ENCODE measurements at regions not wholly inside any gene's neighbourhood (a gene's known extent, or its start where the extent isn't known, plus 50 kb on each side); places are given as distances from the start of the nearest gene placed in this dataset.

- H3K27ac ChIP-seq (ENCODE audit: low read depth in 1 of 2, low read length in 1 of 2), result no peak overlapping the region
- no peaks in the 10 kb centered on the region for H3K36me3 ChIP-seq (ENCODE audit: control insufficient read depth in 2 of 2, insufficient read depth in 2 of 2, low read length in 1 of 2)
- H3K4me3 ChIP-seq (ENCODE audit: low read length in 2 of 2), result no peak overlapping the region
- no peaks in the 10 kb centered on the region for H3K27me3 ChIP-seq (ENCODE audit: control insufficient read depth in 2 of 2, insufficient read depth in 1 of 2, low read length in 1 of 2)
- H3K4me1 ChIP-seq (ENCODE audit: control insufficient read depth in 2 of 2, insufficient read depth in 2 of 2, low read length in 2 of 2), result no peaks in the 10 kb centered on the region
- peaks cover 2 to 3% of the 10 kb centered on the region in 2 donors for H3K9me3 ChIP-seq (ENCODE audit: control insufficient read depth in 2 of 2, insufficient read depth in 1 of 2, low read length in 1 of 2)
- no peak for DNase-seq (ENCODE audit: low read depth in 6 of 9, low spot score in 9 of 9)
- WGBS, result 98% methylated on average over 3 of the region's 3 CpGs
Measured at GRCh38 chr16:35686595-35686994, 2227.2 kb downstream of the TP53TG3F start.

- no peaks in the 10 kb centered on the region for H3K36me3 ChIP-seq (ENCODE audit: control insufficient read depth in 2 of 2, insufficient read depth in 2 of 2, low read length in 1 of 2)
- no peak for DNase-seq (ENCODE audit: low read depth in 6 of 9, low spot score in 9 of 9)
- H3K4me1 ChIP-seq (ENCODE audit: control insufficient read depth in 2 of 2, insufficient read depth in 2 of 2, low read length in 2 of 2), result no peaks in the 10 kb centered on the region
- no peak overlapping the region for H3K4me3 ChIP-seq (ENCODE audit: low read length in 2 of 2)
- 74% methylated on average over 7 of the region's 7 CpGs for WGBS
- H3K9me3 ChIP-seq (ENCODE audit: control insufficient read depth in 2 of 2, insufficient read depth in 1 of 2, low read length in 1 of 2), result peaks cover 2 to 3% of the 10 kb centered on the region in 2 donors
- no peaks in the 10 kb centered on the region for H3K27me3 ChIP-seq (ENCODE audit: control insufficient read depth in 2 of 2, insufficient read depth in 1 of 2, low read length in 1 of 2)
- H3K27ac ChIP-seq (ENCODE audit: low read depth in 1 of 2, low read length in 1 of 2), result no peak overlapping the region
Measured at GRCh38 chr16:35687071-35687470, 2227.7 kb downstream of the TP53TG3F start.

GRCh38 chr16:35687781-35688180 is 2228.4 kb downstream of the TP53TG3F start:
- no peaks in the 10 kb centered on the region for H3K36me3 ChIP-seq (ENCODE audit: control insufficient read depth in 2 of 2, insufficient read depth in 2 of 2, low read length in 1 of 2)
- peaks cover 2 to 3% of the 10 kb centered on the region in 2 donors for H3K9me3 ChIP-seq (ENCODE audit: control insufficient read depth in 2 of 2, insufficient read depth in 1 of 2, low read length in 1 of 2)
- H3K27me3 ChIP-seq (ENCODE audit: control insufficient read depth in 2 of 2, insufficient read depth in 1 of 2, low read length in 1 of 2), result no peaks in the 10 kb centered on the region
- WGBS, result 49% methylated on average over 5 of the region's 5 CpGs
- no peaks in the 10 kb centered on the region for H3K4me1 ChIP-seq (ENCODE audit: control insufficient read depth in 2 of 2, insufficient read depth in 2 of 2, low read length in 2 of 2)
- no peak overlapping the region for H3K27ac ChIP-seq (ENCODE audit: low read depth in 1 of 2, low read length in 1 of 2)
- H3K4me3 ChIP-seq (ENCODE audit: low read length in 2 of 2), result no peak overlapping the region
- no peak for DNase-seq (ENCODE audit: low read depth in 6 of 9, low spot score in 9 of 9)

DNA sequence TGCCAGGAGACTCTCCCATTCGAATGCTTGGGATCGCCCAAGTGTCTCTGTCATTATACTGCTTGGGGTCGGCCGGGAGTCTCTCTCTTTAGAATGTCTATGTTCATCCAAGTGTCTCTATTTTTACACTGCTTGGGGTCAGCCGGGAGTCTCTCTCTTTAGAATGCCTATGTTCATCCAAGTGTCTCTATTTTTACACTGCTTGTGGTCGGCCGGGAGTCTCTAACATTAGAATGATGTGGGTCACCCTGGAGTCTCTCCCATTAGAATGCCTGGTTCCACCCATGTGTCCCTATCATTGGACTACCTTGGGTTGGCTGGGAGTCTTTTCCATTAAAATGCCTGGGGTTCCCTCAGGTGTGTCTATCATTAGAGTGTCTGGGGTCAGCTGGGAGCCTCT is 2230.4 kb downstream of the TP53TG3F start:
- H3K9me3 ChIP-seq (ENCODE audit: control insufficient read depth in 2 of 2, insufficient read depth in 1 of 2, low read length in 1 of 2), result peaks cover 1 to 3% of the 10 kb centered on the region in 2 donors
- 89% methylated on average over 7 of the region's 7 CpGs for WGBS
- no peak for DNase-seq (ENCODE audit: low read depth in 6 of 9, low spot score in 9 of 9)

DNA sequence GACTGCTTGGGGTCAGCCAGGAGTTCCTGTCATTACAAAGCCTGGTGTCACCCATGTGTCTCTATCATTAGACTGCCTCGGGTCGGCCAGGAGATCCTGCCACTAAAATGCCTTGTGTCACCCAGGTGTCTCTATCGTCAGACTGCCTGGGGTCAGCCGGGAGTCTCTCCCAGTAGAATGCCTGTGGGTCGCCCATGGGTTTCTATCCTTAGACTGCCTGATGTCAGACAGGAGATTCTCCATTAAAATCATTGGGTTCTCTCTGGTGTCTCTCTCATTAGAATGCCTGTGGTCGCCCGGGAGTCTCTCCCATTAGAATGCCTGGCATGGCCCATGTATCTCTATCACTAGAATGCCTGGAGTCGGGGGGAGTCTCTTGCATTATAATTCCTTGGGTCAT is 2231.0 kb downstream of the TP53TG3F start:
- no peaks in the 10 kb centered on the region for H3K4me1 ChIP-seq (ENCODE audit: control insufficient read depth in 2 of 2, insufficient read depth in 2 of 2, low read length in 2 of 2)
- peaks cover 1 to 3% of the 10 kb centered on the region in 2 donors for H3K9me3 ChIP-seq (ENCODE audit: control insufficient read depth in 2 of 2, insufficient read depth in 1 of 2, low read length in 1 of 2)
- 83% methylated on average over 8 of the region's 8 CpGs for WGBS
- DNase-seq (ENCODE audit: low read depth in 6 of 9, low spot score in 9 of 9), result no peak
- H3K36me3 ChIP-seq (ENCODE audit: control insufficient read depth in 2 of 2, insufficient read depth in 2 of 2, low read length in 1 of 2), result no peaks in the 10 kb centered on the region
- no peak overlapping the region for H3K27ac ChIP-seq (ENCODE audit: low read depth in 1 of 2, low read length in 1 of 2)
- H3K27me3 ChIP-seq (ENCODE audit: control insufficient read depth in 2 of 2, insufficient read depth in 1 of 2, low read length in 1 of 2), result no peaks in the 10 kb centered on the region
- no peak overlapping the region for H3K4me3 ChIP-seq (ENCODE audit: low read length in 2 of 2)

More for the DNA sequence above, 2230.4 kb downstream of the TP53TG3F start:
- Histone ChIP-seq H3K4me3 (ENCODE audit: low read length in 2 of 2) (no peak overlapping the region), H3K27me3 (ENCODE audit: control insufficient read depth in 2 of 2, insufficient read depth in 1 of 2, low read length in 1 of 2) (no peaks in the 10 kb centered on the region), H3K36me3 (ENCODE audit: control insufficient read depth in 2 of 2, insufficient read depth in 2 of 2, low read length in 1 of 2) (no peaks in the 10 kb centered on the region), H3K4me1 (ENCODE audit: control insufficient read depth in 2 of 2, insufficient read depth in 2 of 2, low read length in 2 of 2) (no peaks in the 10 kb centered on the region), H3K27ac (ENCODE audit: low read depth in 1 of 2, low read length in 1 of 2) (no peak overlapping the region)

DNA sequence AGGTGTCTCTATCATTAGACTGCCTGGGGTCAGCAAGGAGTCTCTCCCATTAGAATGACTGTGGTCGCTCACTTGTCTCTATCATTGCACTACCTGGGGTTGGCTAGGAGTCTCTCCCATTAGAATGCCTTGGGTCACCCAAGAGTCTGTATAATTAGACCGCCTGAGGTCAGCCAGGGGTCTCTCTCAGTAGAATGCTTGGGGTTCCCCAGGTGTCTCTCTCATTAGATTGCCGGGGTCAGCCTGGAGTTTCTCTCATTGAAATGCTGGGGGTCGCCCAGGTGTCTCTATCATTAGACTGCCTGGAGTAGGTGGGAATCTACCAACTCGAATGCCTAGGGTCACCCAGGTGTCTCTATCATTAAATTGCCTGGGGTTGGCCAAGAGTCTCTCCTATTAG is 2231.6 kb downstream of the TP53TG3F start:
- peaks cover 1 to 3% of the 10 kb centered on the region in 2 donors for H3K9me3 ChIP-seq (ENCODE audit: control insufficient read depth in 2 of 2, insufficient read depth in 1 of 2, low read length in 1 of 2)
- WGBS, result 66% methylated on average over 5 of the region's 5 CpGs
- H3K4me3 ChIP-seq (ENCODE audit: low read length in 2 of 2), result no peak overlapping the region
- H3K27me3 ChIP-seq (ENCODE audit: control insufficient read depth in 2 of 2, insufficient read depth in 1 of 2, low read length in 1 of 2), result no peaks in the 10 kb centered on the region
- no peaks in the 10 kb centered on the region for H3K4me1 ChIP-seq (ENCODE audit: control insufficient read depth in 2 of 2, insufficient read depth in 2 of 2, low read length in 2 of 2)
- H3K36me3 ChIP-seq (ENCODE audit: control insufficient read depth in 2 of 2, insufficient read depth in 2 of 2, low read length in 1 of 2), result no peaks in the 10 kb centered on the region
- no peak overlapping the region for H3K27ac ChIP-seq (ENCODE audit: low read depth in 1 of 2, low read length in 1 of 2)
- DNase-seq (ENCODE audit: low read depth in 6 of 9, low spot score in 9 of 9), result no peak

- 87% methylated on average over 3 of the region's 3 CpGs for WGBS
- Histone ChIP-seq H3K36me3 (ENCODE audit: control insufficient read depth in 2 of 2, insufficient read depth in 2 of 2, low read length in 1 of 2) (no peaks in the 10 kb centered on the region), H3K4me3 (ENCODE audit: low read length in 2 of 2) (no peak overlapping the region), H3K4me1 (ENCODE audit: control insufficient read depth in 2 of 2, insufficient read depth in 2 of 2, low read length in 2 of 2) (no peaks in the 10 kb centered on the region), H3K27me3 (ENCODE audit: control insufficient read depth in 2 of 2, insufficient read depth in 1 of 2, low read length in 1 of 2) (no peaks in the 10 kb centered on the region), H3K27ac (ENCODE audit: low read depth in 1 of 2, low read length in 1 of 2) (no peak overlapping the region), H3K9me3 (ENCODE audit: control insufficient read depth in 2 of 2, insufficient read depth in 1 of 2, low read length in 1 of 2) (peaks cover 1 to 5% of the 10 kb centered on the region in 2 donors)
- no peak for DNase-seq (ENCODE audit: low read depth in 6 of 9, low spot score in 9 of 9)
Measured at GRCh38 chr16:35692824-35693223, 2233.4 kb downstream of the TP53TG3F start.

GRCh38 chr16:35706901-35707300 is 2247.5 kb downstream of the TP53TG3F start:
- H3K9me3 ChIP-seq (ENCODE audit: control insufficient read depth in 2 of 2, insufficient read depth in 1 of 2, low read length in 1 of 2), result peaks cover 0 to 1% of the 10 kb centered on the region in 2 donors
- 91% methylated on average over 2 of the region's 2 CpGs for WGBS
- no peak overlapping the region for H3K4me3 ChIP-seq (ENCODE audit: low read length in 2 of 2)
- no peaks in the 10 kb centered on the region for H3K4me1 ChIP-seq (ENCODE audit: control insufficient read depth in 2 of 2, insufficient read depth in 2 of 2, low read length in 2 of 2)
- H3K27me3 ChIP-seq (ENCODE audit: control insufficient read depth in 2 of 2, insufficient read depth in 1 of 2, low read length in 1 of 2), result no peaks in the 10 kb centered on the region
- no peak overlapping the region for H3K27ac ChIP-seq (ENCODE audit: low read depth in 1 of 2, low read length in 1 of 2)
- no peaks in the 10 kb centered on the region for H3K36me3 ChIP-seq (ENCODE audit: control insufficient read depth in 2 of 2, insufficient read depth in 2 of 2, low read length in 1 of 2)
- no peak for DNase-seq (ENCODE audit: low read depth in 6 of 9, low spot score in 9 of 9)

- H3K9me3 ChIP-seq (ENCODE audit: control insufficient read depth in 2 of 2, insufficient read depth in 1 of 2, low read length in 1 of 2), result peaks cover 0 to 1% of the 10 kb centered on the region in 2 donors
Measured at GRCh38 chr16:35711435-35711834, 2252.0 kb downstream of the TP53TG3F start.

GRCh38 chr16:35711958-35712357 is 2252.5 kb downstream of the TP53TG3F start:
- Histone ChIP-seq H3K27me3 (ENCODE audit: control insufficient read depth in 2 of 2, insufficient read depth in 1 of 2, low read length in 1 of 2) (no peaks in the 10 kb centered on the region), H3K9me3 (ENCODE audit: control insufficient read depth in 2 of 2, insufficient read depth in 1 of 2, low read length in 1 of 2) (peaks cover 0 to 1% of the 10 kb centered on the region in 2 donors), H3K4me3 (ENCODE audit: low read length in 2 of 2) (no peak overlapping the region), H3K36me3 (ENCODE audit: control insufficient read depth in 2 of 2, insufficient read depth in 2 of 2, low read length in 1 of 2) (no peaks in the 10 kb centered on the region), H3K4me1 (ENCODE audit: control insufficient read depth in 2 of 2, insufficient read depth in 2 of 2, low read length in 2 of 2) (no peaks in the 10 kb centered on the region), H3K27ac (ENCODE audit: low read depth in 1 of 2, low read length in 1 of 2) (no peak overlapping the region)
- DNase-seq (ENCODE audit: low read depth in 6 of 9, low spot score in 9 of 9), result no peak
- 81% methylated on average over 5 of the region's 5 CpGs for WGBS

More at GRCh38 chr16:35711435-35711834, 2252.0 kb downstream of the TP53TG3F start:
- H3K4me3 ChIP-seq (ENCODE audit: low read length in 2 of 2), result no peak overlapping the region
- H3K4me1 ChIP-seq (ENCODE audit: control insufficient read depth in 2 of 2, insufficient read depth in 2 of 2, low read length in 2 of 2), result no peaks in the 10 kb centered on the region
- no peak for DNase-seq (ENCODE audit: low read depth in 6 of 9, low spot score in 9 of 9)
- H3K36me3 ChIP-seq (ENCODE audit: control insufficient read depth in 2 of 2, insufficient read depth in 2 of 2, low read length in 1 of 2), result no peaks in the 10 kb centered on the region
- H3K27me3 ChIP-seq (ENCODE audit: control insufficient read depth in 2 of 2, insufficient read depth in 1 of 2, low read length in 1 of 2), result no peaks in the 10 kb centered on the region
- no peak overlapping the region for H3K27ac ChIP-seq (ENCODE audit: low read depth in 1 of 2, low read length in 1 of 2)
- WGBS, result 73% methylated on average over 6 of the region's 6 CpGs
